ENCODE measurements at regions not wholly inside any gene's neighbourhood (a gene's known extent, or its start where the extent isn't known, plus 50 kb on each side); places are given as distances from the start of the nearest gene placed in this dataset.

- H4K20me1 ChIP-seq (ENCODE audit: insufficient read depth, low read length): no peaks in the 10 kb centered on the region
- no TSS peak for BruUV-seq (replicated peaks)
- DNase-seq (ENCODE audit: low spot score): no peak
- no peak overlapping the region for H2AFZ ChIP-seq (ENCODE audit: low read length)
- H3K36me3 ChIP-seq (ENCODE audit: insufficient read depth, low read length): no peaks in the 10 kb centered on the region
- no peaks in the 10 kb centered on the region for H3K4me1 ChIP-seq (ENCODE audit: insufficient read depth, low read length, poor library complexity, severe bottlenecking)
- intact Hi-C loops (cut with micrococcal nuclease; ENCODE audit: unreplicated experiment): no loop called here
- no peaks in the 10 kb centered on the region for H3K79me2 ChIP-seq (ENCODE audit: insufficient read depth, low read depth, low read length)
- POLR2A ChIA-PET: interaction anchor here (0.7 kb wide), 1 partner anchor 350 kb away, joined by 3 read pairs; no protein-coding TSS in a partner anchor
- H3K9me3 ChIP-seq (ENCODE audit: low read length): no peaks in the 10 kb centered on the region
- H3K4me3 ChIP-seq (ENCODE audit: low read depth, low read length, poor library complexity, severe bottlenecking): no peak overlapping the region
- H3K9me2 ChIP-seq (ENCODE audit: insufficient read depth, low read length): no peaks in the 10 kb centered on the region
- no peak for TF ChIP-seq CTCF (conservative IDR thresholded peaks at IDR 0.05; ENCODE audit: low read length)
- TF ChIP-seq EZH2phosphoT487 (IDR thresholded peaks at IDR 0.05; ENCODE audit: borderline replicate concordance, low read depth, low read length): no peak
- no peak overlapping the region for H3K27ac ChIP-seq (ENCODE audit: low read depth, low read length, poor library complexity, severe bottlenecking)
- CTCF ChIA-PET (ENCODE audit: unreplicated experiment): no interaction called here
- no peak overlapping the region for H3K4me2 ChIP-seq (ENCODE audit: low read length)
These were observed 182.2 kb upstream of the SYT13 start for GRCh38 chr11:45468267-45468856.

- intact Hi-C loops (cut with micrococcal nuclease; ENCODE audit: unreplicated experiment): no loop called here
- no peak overlapping the region for H3K4me3 ChIP-seq (ENCODE audit: low read depth, low read length, poor library complexity, severe bottlenecking)
- CTCF ChIA-PET (ENCODE audit: unreplicated experiment): no interaction called here
These were observed 177.4 kb upstream of the SYT13 start for GRCh38 chr11:45463541-45463940.

More at GRCh38 chr11:45463541-45463940, 177.4 kb upstream of the SYT13 start:
- Histone ChIP-seq H2AFZ (ENCODE audit: low read length) (no peak overlapping the region), H3K79me2 (ENCODE audit: insufficient read depth, low read depth, low read length) (no peaks in the 10 kb centered on the region), H4K20me1 (ENCODE audit: insufficient read depth, low read length) (no peaks in the 10 kb centered on the region), H3K36me3 (ENCODE audit: insufficient read depth, low read length) (no peaks in the 10 kb centered on the region), H3K9me3 (ENCODE audit: low read length) (no peaks in the 10 kb centered on the region), H3K4me2 (ENCODE audit: low read length) (no peak overlapping the region), H3K9me2 (ENCODE audit: insufficient read depth, low read length) (no peaks in the 10 kb centered on the region), H3K27ac (ENCODE audit: low read depth, low read length, poor library complexity, severe bottlenecking) (no peak overlapping the region), H3K4me1 (ENCODE audit: insufficient read depth, low read length, poor library complexity, severe bottlenecking) (no peaks in the 10 kb centered on the region)
- TF ChIP-seq CTCF (conservative IDR thresholded peaks at IDR 0.05; ENCODE audit: low read length) (no peak), EZH2phosphoT487 (IDR thresholded peaks at IDR 0.05; ENCODE audit: borderline replicate concordance, low read depth, low read length) (no peak)
- no peak for DNase-seq (ENCODE audit: low spot score)
- POLR2A ChIA-PET: no interaction called here
- no TSS peak for BruUV-seq (replicated peaks)
